PC-3 (cell line): ENCODE measurements at regions not wholly inside any gene's neighbourhood (a gene's known extent, or its start where the extent isn't known, plus 50 kb on each side); places are given as distances from the start of the nearest gene placed in this dataset.
"Not testable (repeated sequence)": the region's sequence is repeated elsewhere in the genome, so short reads cannot be mapped to it uniquely, and the experiment has no call there.

Experiments
- ATAC-seq: fragments of 200-7000 bp; cut with Tn5 transposase; 2 replicates; pipeline ENCODE4 v1.9.1; 2020; ENCODE audit warnings: mild to moderate bottlenecking, moderate library complexity
- BruUV-seq: library from RNA; stranded (reverse); fragments of 400-500 nt; replicated peaks from 2 replicates; lab custom pipeline; 2021; lab: Mats Ljungman, UMichigan
- CTCF ChIA-PET: fragments of 300-600 bp; sonication (Branson Sonifier 250); formaldehyde crosslinking; loops from one replicate; lab custom pipeline; 2022; ENCODE audit warnings: antibody characterized with exemption; lab: Charles Lee
- POLR2A ChIA-PET: fragments of 300-600 bp; sonication (Branson Sonifier 250); formaldehyde crosslinking; loops from one replicate; lab custom pipeline; 2022; ENCODE audit warnings: antibody characterized with exemption; ENCODE audit not compliant: unreplicated experiment; lab: Charles Lee
- DNase-seq: peaks from one replicate; pipeline ENCODE4 v3.0.0-alpha.2; 2015
- H2AFZ ChIP-seq: fragments of 300-600 bp; sonication (generic); 2 replicates; pipeline ENCODE4 v1.6.0; 2016; ENCODE audit warnings: antibody characterized with exemption, low read length
- H3F3A ChIP-seq: fragments of 300-600 bp; sonication (generic); one replicate; pipeline ENCODE4 v1.6.0; 2017; ENCODE audit warnings: antibody characterized with exemption, low read length, control low read depth, mild to moderate bottlenecking; ENCODE audit not compliant: unreplicated experiment
- H3K27ac ChIP-seq: fragments of 300-600 bp; sonication (generic); 2 replicates; pipeline ENCODE4 v1.5.1; 2016; ENCODE audit warnings: mild to moderate bottlenecking, low read length
- H3K27me3 ChIP-seq: fragments of 300-600 bp; sonication (generic); 2 replicates; pipeline ENCODE4 v1.6.1; 2016; ENCODE audit warnings: low read length, mixed read lengths
- H3K36me3 ChIP-seq: fragments of 300-600 bp; sonication (generic); 2 replicates; pipeline ENCODE4 v1.6.1; 2016; ENCODE audit warnings: low read depth, mixed run types, low read length, mixed read lengths
- H3K4me1 ChIP-seq: fragments of 300-600 bp; sonication (generic); 2 replicates; pipeline ENCODE4 v1.5.1; 2016; ENCODE audit warnings: low read length; ENCODE audit not compliant: insufficient read depth
- H3K4me2 ChIP-seq: fragments of 300-600 bp; sonication (generic); 2 replicates; pipeline ENCODE4 v1.6.0; 2016; ENCODE audit warnings: low read length
- H3K4me3 ChIP-seq: fragments of 300-600 bp; sonication (generic); 2 replicates; pipeline ENCODE4 v1.5.1; 2016; ENCODE audit warnings: mild to moderate bottlenecking, low read length, mixed read lengths
- H3K79me2 ChIP-seq: fragments of 300-600 bp; sonication (generic); 2 replicates; pipeline ENCODE4 v1.6.1; 2017; ENCODE audit warnings: low read length, mixed read lengths
- H3K9ac ChIP-seq: fragments of 300-600 bp; sonication (generic); 2 replicates; pipeline ENCODE4 v1.6.0; 2016; ENCODE audit warnings: mild to moderate bottlenecking, low read length
- H3K9me2 ChIP-seq: fragments of 300-600 bp; sonication (generic); replicated peaks from 2 replicates; pipeline ENCODE4 v1.6.1; 2016; ENCODE audit warnings: mixed run types, low read length, mixed read lengths
- H3K9me3 ChIP-seq: fragments of 300-600 bp; sonication (generic); 2 replicates; pipeline ENCODE4 v1.6.1; 2016; ENCODE audit warnings: low read length, mixed read lengths
- H4K20me1 ChIP-seq: fragments of 300-600 bp; sonication (generic); 2 replicates; pipeline ENCODE4 v1.6.1; 2016; ENCODE audit warnings: low read length, mixed read lengths
- CTCF ChIP-seq: fragments of 300-600 bp; sonication (generic); conservative IDR thresholded peaks from 2 replicates; pipeline ENCODE4 v1.5.1; 2017; ENCODE audit warnings: antibody characterized with exemption, low read depth, mild to moderate bottlenecking, low read length
- EZH2 ChIP-seq: fragments of 300-600 bp; sonication (generic); IDR thresholded peaks from one replicate; pipeline ENCODE4 v1.6.1; 2017; ENCODE audit warnings: antibody characterized with exemption, mild to moderate bottlenecking, low read length; ENCODE audit not compliant: unreplicated experiment
- EZH2phosphoT487 ChIP-seq: fragments of 300-600 bp; sonication (generic); IDR thresholded peaks from 2 replicates; pipeline ENCODE4 v1.6.1; 2018; ENCODE audit warnings: mild to moderate bottlenecking, antibody characterized with exemption, low read length, borderline replicate concordance
- intact Hi-C: fragments of 100-400 bp; cut with micrococcal nuclease; formaldehyde crosslinking; loops from 2 replicates; pipeline ENCODE4 v1.9.0; 2023

GRCh38 chr3:157905885-157906284, 200.3 kb downstream of the SHOX2 start:
- POLR2A ChIA-PET = no interaction called here
- TF ChIP-seq EZH2 (no peak), EZH2phosphoT487 (no peak), CTCF (no peak)
- no peaks in the 10 kb centered on the region for H3K9me3 ChIP-seq
- intact Hi-C loops = loop anchor here (1.0 to 5.0 kb wide), 3 partner anchors 139 to 374 kb away; no protein-coding TSS in a partner anchor
- H3K36me3 ChIP-seq = no peaks in the 10 kb centered on the region
- no peak overlapping the region for H2AFZ ChIP-seq
- no TSS peak for BruUV-seq
- no peaks in the 10 kb centered on the region for H4K20me1 ChIP-seq
- H3K27me3 ChIP-seq = no peaks in the 10 kb centered on the region
- no peaks in the 10 kb centered on the region for H3K79me2 ChIP-seq
- no peak overlapping the region for H3K4me3 ChIP-seq
- no peak overlapping the region for H3K4me2 ChIP-seq
- no peaks in the 10 kb centered on the region for H3K4me1 ChIP-seq
- CTCF ChIA-PET = no interaction called here
- no peaks in the 10 kb centered on the region for H3F3A ChIP-seq
- DNase-seq (no peak), ATAC-seq (no peak)
- H3K9ac ChIP-seq = no peak overlapping the region
- no peaks in the 10 kb centered on the region for H3K9me2 ChIP-seq
- no peak overlapping the region for H3K27ac ChIP-seq

- ATAC-seq, H3K79me2 ChIP-seq, H3K9me2 ChIP-seq, H3K36me3 ChIP-seq, H4K20me1 ChIP-seq, H3K27ac ChIP-seq, H3K4me2 ChIP-seq, H3K9me3 ChIP-seq, CTCF ChIA-PET, H3K9ac ChIP-seq, H3K27me3 ChIP-seq, H3F3A ChIP-seq, DNase-seq, BruUV-seq, H3K4me1 ChIP-seq, H2AFZ ChIP-seq, H3K4me3 ChIP-seq, intact Hi-C loops, POLR2A ChIA-PET: not testable (repeated sequence)
Observed at GRCh38 chr3:157902680-157903079, 203.5 kb downstream of the SHOX2 start.

DNA sequence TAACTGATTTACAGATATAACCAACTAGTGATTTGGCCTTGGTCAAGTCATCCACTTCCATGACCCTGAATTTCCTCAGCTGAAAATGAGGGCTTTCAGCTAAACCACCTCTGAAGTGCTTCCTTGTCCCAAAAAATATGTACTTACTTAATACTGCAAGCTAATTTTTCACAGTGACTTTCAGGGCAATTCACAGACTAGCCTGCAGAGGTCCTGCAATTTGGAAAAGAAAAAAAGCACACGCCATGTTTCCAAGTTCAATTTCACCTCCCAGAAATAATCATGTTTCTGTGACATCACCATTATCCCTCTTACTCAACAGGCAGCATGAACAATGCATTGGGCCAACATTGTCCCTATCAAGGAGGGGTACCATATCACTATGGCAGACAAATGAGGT, 218.2 kb downstream of the SHOX2 start:
- TF ChIP-seq EZH2phosphoT487 = no peak
- peak; percentile 42; the same call in 1 of the 2 replicates for TF ChIP-seq CTCF
- ChIA-PET POLR2A (no interaction called here), CTCF (no interaction called here)
- Histone ChIP-seq H3K27me3 (no peaks in the 10 kb centered on the region), H3K4me3 (no peak overlapping the region), H3K9me3 (no peaks in the 10 kb centered on the region), H3K79me2 (no peaks in the 10 kb centered on the region), H2AFZ (no peak overlapping the region), H3K4me1 (no peaks in the 10 kb centered on the region), H3K9me2 (no peaks in the 10 kb centered on the region), H3F3A (no peaks in the 10 kb centered on the region), H4K20me1 (no peaks in the 10 kb centered on the region), H3K36me3 (no peaks in the 10 kb centered on the region), H3K4me2 (no peak overlapping the region), H3K9ac (no peak overlapping the region), H3K27ac (no peak overlapping the region)
- intact Hi-C loops = no loop called here
- BruUV-seq = no TSS peak
- ATAC-seq (no peak), DNase-seq (peak; percentile 14)
